Keratinocyte (primary cell): ENCODE measurements at regions not wholly inside any gene's neighbourhood (a gene's known extent, or its start where the extent isn't known, plus 50 kb on each side); places are given as distances from the start of the nearest gene placed in this dataset.

ENCODE experiments used
- CTCF ChIP-seq, 3 experiments: IDR thresholded peaks in 1 of 3; conservative IDR thresholded peaks in 1 of 3; optimal IDR thresholded peaks in 1 of 3; 2 replicates in 2 of 3; 3 replicates in 1 of 3; pipeline versions ENCODE3 to v1.5.1; 2011; ENCODE audit warnings: low read length in 3 of 3, mild to moderate bottlenecking in 3 of 3, moderate library complexity in 2 of 3, control low read depth in 1 of 3, inconsistent platforms in 1 of 3; ENCODE audit not compliant: insufficient read depth in 2 of 3; ENCODE audit errors: extremely low read depth in 1 of 3
- EZH2 ChIP-seq: IDR thresholded peaks from one replicate; pipeline ENCODE4 v1.6.1; 2012; ENCODE audit warnings: inconsistent platforms, mild to moderate bottlenecking, low read length, moderate library complexity

GRCh38 chr5:63727583-63727982 lies 234.7 kb downstream of the HTR1A start:
- TF ChIP-seq CTCF (optimal IDR thresholded peaks at IDR 0.05 in 1 of 3, IDR thresholded peaks at IDR 0.05 in 1 of 3, conservative IDR thresholded peaks at IDR 0.05 in 1 of 3; ENCODE audit: extremely low read depth in 1 of 3, insufficient read depth in 2 of 3, low read length in 3 of 3) (no peak), EZH2 (no peak)
